GM19463 (cell line): ENCODE measurements at regions not wholly inside any gene's neighbourhood (a gene's known extent, or its start where the extent isn't known, plus 50 kb on each side); places are given as distances from the start of the nearest gene placed in this dataset.

Source experiments
- ATAC-seq: cut with Tn5 transposase; IDR thresholded peaks from one replicate; pipeline ENCODE4 v1.9.1; 2021; ENCODE audit warnings: mild to moderate bottlenecking, moderate library complexity; ENCODE audit not compliant: unreplicated experiment

- no peak for ATAC-seq
These were observed 64.2 kb upstream of the DPH5 start for GRCh38 chr1:101089613-101090338.

- no peak for ATAC-seq
These were observed 62.8 kb upstream of the DPH5 start for GRCh38 chr1:101088431-101088830.

- no peak for ATAC-seq
These were observed 61.2 kb upstream of the DPH5 start for GRCh38 chr1:101086783-101087182.

- peak; percentile 54 for ATAC-seq
These were observed 56.2 kb upstream of the DPH5 start for GRCh38 chr1:101081496-101082488.

DNA sequence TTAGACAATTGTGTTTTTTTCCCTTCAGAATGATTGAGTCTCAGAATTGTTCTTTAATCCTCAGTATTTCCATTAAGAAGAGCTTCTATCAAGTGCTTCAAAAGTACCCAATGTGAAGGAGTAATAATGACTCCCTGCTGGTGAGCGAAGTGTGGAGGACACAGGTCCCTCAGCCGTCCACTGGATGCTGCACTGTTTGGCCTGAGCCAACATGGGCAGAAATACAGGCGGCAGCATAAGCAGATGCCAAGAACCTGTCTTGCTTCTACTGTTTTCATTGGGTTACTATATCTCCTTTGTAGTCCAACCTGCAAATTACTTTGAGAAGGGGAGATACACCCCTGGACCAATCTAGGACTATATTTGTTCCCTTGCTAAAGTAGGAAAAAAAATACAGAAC lies 55.3 kb upstream of the DPH5 start:
- no peak for ATAC-seq

DNA sequence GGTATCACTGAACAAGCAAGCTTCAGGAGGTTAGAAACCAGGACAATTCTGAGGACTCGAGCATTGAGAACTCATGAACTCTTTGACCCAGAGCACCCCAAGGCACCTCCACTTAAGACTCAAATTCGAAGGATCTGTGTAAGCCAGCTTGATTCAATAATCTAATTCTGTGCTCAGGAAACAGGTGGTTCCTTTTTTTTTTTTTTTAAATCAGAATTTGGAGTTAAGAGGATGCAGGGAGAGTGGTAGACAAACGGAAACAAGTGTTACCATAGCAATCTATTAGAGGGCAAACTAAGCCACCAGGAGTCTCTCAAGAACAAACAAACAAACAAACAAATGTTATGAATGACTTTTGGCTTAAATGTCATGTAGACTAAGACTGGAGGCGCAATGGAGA lies 53.8 kb upstream of the DPH5 start:
- no peak for ATAC-seq

DNA sequence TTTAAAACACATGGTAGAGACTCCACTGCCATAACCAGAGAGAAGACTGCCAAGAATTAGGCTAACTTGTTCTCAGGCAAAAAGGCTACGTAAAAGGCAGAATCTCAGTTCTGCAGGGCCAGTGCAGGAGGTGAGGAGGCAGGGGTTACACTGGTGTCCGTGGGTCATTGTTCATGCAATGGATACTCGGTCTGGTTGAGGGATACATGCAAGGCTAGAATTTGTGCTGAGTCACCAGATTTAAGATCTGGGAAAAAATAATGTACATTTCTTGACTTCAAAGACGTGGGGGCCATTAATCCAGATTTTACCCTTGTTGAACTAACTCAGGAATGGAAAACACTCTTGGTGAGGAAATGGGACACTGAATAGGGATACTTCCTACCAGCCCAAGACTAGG lies 52.3 kb upstream of the DPH5 start:
- no peak for ATAC-seq

DNA sequence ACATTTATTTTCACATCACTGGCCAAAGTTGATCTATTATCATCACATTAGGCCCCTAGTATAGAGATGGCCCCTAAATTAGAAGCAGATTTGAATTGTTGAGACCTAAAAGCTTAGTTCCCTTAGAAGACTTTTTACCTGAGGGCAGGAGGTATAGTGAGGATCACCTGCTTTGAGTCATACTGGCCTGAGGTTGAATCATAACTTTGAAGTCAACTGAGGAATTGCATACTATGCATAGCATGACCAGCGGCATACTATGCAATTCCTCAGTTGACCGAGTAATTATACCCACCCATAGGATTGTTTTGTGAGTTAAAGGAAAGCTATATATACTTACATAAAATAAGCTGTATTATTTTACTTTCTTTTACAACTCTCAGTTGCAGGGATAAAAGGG lies 50.3 kb upstream of the DPH5 start:
- ATAC-seq, result no peak
